Hematopoietic multipotent progenitor cell treated with erythropoietin and hydrocortisone succinate and interleukin-3 and kit ligand, for 6 days (in vitro differentiated cells): ENCODE measurements at regions not wholly inside any gene's neighbourhood (a gene's known extent, or its start where the extent isn't known, plus 50 kb on each side); places are given as distances from the start of the nearest gene placed in this dataset.
"Not testable (repeated sequence)": the region's sequence is repeated elsewhere in the genome, so short reads cannot be mapped to it uniquely, and the experiment has no call there.

ENCODE experiments used
- DNase-seq: peaks from one replicate; pipeline ENCODE4 v3.0.0-alpha.2; 2015

DNA sequence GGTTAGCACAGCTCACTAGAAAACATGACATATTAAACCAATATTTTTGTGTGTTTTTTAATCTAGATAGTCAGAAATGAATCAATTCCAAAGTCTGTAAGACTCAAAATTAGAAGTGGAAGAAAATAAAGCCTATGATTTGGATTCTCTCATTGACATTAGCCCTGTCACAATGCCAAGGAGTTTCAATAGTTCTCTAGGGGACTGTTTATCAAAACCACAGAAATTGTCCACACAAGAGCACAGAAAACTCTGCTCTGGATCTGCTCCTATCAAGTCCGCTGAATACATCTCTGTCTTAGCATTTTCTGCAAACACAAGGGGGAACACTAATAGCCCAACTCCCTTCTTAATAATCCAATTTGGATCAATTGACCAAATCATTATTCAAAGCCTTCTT lies 152.0 kb downstream of the HS3ST3B1 start:
- no peak for DNase-seq

DNA sequence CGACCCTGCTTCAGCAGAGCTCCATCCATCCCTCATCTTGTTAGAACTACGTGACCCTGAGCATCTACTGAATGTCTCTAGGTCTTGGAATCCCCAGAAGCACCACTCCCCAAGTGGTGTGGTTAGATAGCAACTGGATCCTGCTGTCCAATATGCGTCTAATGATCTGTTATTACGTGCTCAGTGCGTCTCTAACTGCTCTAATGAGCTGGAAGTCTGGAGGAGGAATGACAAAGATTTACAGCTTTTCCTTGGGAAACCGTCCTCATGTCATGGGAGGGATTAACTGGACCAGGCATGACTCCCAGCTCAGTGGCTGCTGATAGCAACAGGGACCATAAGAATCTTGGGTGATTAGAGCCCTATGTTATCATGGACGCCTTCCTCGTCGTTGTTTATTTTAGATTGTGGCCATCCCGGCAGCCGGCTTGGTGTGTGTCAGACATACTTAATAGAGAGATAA lies 150.9 kb downstream of the HS3ST3B1 start:
- no peak for DNase-seq

DNA sequence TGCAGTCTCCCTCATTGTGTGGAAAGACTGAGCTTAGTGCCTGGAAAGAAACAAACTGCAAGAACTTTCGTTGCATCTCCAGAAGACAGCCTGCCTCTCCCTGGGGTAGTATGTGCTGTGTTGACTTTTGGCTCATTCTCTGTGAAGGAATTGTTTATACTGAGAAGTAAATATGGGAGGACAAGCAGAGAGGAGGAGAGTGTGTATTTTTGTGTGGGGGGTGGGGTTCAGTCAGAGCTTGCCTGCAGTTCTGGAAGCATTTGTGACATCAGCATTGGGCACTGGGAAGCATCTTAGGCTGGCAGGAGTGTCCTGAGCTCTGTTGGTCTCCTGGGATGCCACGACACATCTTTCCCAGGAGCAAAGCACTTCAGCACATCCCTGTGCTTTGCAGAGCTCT lies 147.9 kb downstream of the HS3ST3B1 start:
- no peak for DNase-seq

DNA sequence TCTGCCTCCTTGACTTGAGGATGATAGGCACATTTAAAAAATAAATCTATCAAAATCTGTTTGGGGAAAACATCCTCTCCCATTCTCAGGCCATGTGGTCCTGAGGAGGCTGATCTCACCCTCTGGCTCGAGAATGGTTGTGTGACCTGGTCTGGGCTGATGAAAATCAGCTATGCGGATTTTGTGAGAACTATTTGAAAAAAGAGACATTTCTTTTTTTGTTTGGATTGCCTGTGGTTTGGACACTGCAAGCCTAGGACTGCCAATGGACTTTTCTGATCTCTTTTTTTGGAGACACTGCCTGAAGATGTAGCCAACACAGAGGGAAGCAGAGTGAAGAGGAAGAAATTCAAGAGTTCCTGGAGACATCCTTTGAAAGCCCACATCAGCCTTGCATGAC lies 145.9 kb downstream of the HS3ST3B1 start:
- DNase-seq: no peak

DNA sequence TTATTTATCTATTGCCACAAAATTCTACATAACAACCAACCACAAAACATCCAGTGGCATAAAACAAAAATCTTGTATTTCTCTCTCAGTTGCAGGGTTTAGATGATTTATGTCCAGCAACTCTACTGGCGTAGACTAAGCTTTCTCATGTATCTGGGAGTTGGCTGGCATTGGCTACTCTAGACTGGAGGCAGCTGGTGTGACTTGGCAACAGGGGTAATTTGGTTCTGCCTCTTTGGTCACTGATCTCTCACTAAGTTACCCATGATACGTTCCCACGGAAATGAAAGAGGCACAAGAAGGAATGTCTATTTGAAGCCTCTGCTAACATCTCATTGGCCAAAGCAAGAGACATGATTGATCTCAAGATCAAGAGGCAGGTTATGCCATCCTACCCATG lies 144.0 kb downstream of the HS3ST3B1 start:
- DNase-seq: no peak

DNA sequence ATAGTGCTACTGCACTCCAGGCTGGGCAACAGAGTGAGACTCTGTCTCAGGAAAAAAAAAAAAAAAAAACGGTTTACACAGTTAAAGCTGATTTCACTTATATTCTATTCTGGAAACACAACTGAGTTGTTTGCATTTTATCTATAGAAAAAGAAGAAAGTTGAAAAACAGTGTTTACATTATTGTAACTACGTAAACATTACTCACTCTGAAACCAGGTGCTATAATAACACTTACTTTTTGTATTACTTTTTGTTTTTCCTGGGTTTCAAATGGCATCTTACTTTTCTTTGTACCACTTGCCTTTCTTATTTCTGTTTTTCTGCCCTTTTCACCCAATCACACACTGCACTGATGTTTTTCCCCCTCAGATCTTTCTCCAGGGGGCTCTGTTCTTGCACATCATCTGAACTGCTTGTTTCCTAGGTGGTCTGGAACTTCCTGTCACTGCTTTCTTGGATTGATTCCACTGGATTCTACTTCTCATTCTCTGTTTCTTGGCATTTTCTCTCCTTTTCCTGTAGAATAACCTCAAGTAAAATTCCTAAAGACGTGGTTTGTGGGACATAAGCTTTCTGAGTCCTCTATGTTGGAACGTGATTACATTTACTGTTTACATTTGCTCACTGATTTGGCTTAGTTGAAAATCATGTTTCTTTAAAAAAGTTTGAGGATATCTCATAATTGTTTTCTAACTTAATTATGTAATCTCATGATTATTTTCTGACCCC lies 142.1 kb downstream of the HS3ST3B1 start:
- DNase-seq: no peak

DNA sequence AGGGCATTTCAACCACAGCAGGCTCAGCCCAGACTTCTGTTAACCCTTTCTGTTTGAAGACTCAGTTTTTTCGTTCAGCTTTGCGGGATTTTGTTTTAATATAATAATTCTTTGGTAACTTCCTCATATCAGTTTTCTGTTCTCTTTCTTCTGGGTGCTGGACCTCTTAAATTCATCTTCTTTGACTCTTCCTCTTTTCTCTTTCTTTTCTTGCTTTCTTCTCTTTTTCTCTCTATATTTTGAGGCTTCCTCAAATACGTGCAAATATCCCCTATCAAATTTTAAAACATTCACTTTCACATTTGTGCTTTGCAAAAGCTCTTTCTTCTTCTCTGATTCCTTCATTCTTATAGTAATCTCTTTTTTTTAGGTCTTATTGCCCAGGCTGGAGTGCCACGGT lies 136.3 kb downstream of the HS3ST3B1 start:
- DNase-seq: no peak

DNA sequence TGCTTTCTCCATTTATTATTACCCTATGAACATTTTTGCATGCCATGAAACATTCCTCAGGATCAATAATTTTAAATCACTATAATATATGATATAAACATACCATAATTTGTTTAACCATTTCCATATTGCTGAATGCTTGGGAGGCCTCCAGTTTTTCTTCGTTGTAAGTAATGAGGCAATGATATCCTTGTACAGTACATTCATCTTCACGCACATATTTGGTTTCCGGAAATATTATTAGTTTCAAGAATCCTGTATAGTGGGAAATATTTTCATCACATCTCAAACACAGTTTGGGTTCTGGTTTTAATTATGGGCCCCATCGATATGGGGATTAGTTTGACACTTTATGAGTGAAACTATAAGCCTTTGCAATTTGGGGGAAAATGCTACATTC lies 135.4 kb downstream of the HS3ST3B1 start:
- no peak for DNase-seq

DNA sequence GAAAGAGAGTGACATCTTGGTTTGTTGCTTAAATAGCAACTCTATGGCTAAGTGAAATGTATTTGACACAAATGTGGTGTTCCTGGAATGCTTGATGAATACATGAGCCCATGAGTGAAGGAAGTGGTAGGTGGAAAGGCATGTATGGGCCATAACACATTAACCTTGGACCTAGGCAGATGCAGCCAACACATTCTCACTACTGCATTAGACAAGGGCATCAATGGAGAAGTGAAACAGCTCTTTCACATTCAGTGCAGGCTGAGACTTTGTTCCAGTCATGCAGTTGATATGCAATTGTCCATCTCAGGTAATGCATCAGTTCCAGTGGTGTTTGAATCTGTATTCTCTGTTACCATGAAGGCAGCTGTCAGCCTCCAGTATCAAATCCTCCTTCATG lies 133.6 kb downstream of the HS3ST3B1 start:
- no peak for DNase-seq

DNA sequence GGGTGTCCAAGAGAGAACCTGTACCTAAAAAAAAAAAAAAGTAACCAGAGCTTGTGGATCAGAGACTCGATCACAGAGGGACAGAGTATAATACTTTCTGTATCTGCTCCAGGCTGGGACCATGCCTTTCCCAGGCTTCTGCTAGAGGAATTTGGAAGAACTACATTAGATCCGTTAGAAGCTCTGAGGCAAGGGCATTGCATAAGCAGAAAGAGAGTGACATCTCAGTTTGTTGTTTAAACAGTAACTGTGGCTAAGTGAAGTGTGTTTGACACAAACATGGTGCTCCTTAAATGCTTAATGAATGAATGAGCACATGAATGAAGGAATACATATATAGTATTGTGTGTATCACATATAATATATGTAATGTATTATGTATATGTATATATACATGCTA lies 131.2 kb downstream of the HS3ST3B1 start:
- no peak for DNase-seq

DNA sequence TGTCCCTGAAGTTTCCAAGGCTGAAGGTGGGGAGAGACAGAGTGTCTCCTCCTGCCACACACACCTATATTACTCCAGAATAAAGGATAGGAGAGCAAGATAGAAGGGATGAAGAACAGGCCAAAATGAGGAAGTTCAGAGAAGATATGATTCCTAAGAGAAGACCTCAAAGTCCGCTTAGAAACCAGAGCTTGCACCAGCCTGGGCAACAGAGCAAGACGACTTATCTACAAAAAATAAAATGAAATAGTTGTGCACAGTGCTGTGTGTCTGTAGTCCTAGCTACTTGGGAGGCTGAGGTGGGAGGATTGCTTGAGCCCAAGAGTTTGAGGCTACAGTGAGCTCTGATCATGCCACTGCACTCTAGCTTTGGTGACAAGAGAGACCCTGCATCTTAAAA lies 128.2 kb downstream of the HS3ST3B1 start:
- DNase-seq: no peak

DNA sequence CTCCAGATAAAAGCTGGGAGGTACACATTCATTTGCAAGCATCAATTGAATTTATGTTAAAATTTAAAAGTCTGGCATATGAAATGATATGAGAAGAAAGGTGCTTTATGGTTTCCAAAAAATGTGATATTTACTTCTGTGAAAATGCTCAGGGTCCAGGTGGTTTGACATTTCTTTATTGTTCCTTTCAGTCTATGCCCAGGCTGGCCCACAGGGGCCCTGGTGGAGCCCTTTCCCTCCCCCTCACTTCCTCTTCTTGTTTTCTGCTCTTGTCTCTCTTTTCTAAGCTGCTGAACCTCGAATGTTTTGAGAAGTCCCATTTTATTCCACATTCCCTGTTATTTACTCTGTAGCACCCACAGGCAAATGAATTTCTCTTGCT lies 127.8 kb downstream of the HS3ST3B1 start:
- DNase-seq: peak; percentile 10

DNA sequence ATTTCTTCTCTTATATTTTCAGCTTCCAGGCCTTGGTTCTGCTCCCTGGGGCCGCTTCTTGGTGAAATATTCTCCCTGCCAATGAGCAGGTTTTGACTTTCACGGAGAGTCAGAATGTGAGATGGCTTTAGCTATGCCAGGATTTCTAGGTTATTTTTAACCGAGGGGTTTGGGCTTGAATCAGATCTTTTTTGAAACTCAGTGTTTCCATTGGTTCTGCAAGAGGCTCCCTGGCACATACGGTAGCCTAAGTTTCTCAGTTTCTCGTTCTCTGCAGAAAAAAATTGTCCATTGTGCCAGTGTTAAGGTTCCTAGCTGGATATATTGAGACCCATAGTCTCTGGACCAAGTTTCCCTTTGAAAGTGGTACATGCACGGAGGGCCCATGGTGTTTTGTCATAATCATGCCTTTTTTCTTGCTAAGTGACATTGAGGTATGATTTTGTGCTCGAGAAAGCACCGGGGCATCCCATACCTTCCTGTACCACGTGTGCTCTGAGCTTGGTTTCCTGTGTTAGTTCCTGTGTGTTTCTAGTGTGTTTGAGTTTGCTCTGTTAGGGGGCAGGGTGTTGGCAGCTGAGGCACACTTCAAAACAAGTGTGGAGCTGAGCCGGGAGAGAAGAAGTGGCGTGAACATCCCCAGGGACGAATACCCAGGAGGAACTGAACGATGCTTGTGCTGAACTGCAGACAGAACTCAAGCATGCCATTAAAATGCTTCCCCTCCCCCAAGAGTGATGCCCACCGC lies 127.2 kb downstream of the HS3ST3B1 start:
- no peak for DNase-seq

DNA sequence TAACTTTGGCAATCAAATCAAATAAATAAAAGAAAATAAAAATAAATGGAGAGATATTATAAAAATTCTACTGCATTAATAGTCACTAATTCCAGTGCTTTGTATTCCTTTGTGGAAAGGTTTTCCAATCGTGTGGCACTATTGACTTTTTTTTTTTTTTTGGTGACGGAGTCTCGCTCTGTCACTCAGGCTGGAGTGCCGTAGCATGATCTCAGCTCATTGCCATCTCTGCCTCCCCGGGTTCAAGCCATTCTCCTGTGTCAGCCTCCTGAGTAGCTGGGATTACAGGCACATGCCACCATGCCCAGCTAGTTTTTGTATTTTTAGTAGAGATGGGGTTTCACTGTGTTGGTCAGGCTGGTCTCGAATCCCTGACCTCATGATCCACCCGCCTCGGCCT lies 122.3 kb downstream of the HS3ST3B1 start:
- DNase-seq: not testable (repeated sequence)

DNA sequence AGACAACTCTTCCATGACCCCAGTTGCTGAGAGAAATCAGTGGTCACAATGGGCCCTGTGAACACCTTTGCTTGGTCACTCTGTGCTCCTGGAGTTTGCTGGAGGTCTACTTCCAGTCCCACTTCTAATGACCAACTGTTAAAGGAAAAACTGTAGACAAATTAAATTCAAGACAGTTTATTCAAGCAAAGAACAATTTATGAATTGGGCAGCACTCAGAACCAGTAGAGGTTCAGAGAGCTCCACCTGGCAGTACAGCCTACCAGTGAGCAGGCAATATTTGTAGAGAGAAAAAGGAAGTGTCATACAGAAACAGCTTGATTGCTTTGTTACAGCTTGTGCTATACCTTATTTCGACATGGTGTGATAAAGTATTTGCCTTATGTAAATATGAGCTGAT lies 116.5 kb downstream of the HS3ST3B1 start:
- DNase-seq: no peak

DNA sequence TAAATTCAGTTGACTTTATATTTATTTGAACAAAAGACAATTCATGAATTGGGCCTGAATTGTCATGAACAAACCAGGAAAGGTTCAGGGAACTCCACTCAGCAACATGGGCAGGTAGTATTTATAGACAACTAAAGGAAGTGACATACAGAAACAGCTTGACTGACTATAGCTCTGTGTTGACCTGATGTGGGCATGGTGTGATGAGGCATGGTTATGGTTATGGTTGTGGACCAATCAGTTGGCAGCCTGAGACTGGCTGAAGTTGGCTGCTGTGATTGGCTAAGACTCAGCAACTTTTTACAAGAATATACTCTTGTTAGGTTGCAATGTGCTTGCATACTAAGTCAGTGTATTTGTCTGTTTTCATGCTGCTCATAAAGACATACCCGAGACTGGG lies 108.4 kb downstream of the HS3ST3B1 start:
- DNase-seq: no peak

DNA sequence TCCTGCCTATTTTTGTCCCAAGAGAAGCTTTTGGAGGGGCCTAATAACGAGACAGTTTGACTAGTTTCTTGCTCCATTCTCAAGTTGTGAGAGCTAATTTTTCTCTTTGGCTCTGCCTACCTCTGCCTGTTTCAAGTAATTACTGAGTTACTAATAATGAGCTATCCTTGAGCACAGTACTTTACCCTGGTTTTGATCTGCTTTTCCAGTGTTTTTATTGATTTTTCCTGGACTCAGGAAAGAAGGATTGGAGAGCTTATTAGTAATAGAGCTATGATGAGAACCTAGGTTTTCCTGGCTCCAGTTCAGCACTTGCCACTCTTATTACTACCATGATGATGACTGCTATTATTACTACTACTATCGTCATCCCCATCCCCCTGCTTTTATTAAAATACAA lies 106.7 kb downstream of the HS3ST3B1 start:
- DNase-seq: no peak

DNA sequence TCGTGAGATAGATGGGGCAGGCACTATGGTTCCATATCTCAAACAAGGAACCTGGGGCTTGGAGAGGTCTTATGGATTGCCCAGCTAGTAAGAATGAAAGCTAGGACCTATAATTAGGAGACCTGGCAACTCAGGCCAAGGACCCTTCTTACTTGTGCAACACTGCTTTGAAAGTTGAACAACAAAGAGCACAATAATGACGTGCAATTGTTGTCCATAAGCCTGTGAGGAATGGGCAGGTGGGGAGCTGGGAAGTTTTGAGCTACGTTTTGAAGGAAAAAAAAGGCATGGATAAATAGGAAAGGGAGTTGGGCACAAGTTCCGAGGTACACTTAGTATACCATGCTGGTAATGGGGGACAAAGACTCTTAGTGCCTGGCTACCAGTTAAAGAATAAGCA lies 104.3 kb downstream of the HS3ST3B1 start:
- DNase-seq: no peak
